H1 (cell line): ENCODE measurements at regions not wholly inside any gene's neighbourhood (a gene's known extent, or its start where the extent isn't known, plus 50 kb on each side); places are given as distances from the start of the nearest gene placed in this dataset.

Source experiments
- CTCF ChIP-seq, 3 experiments: IDR thresholded peaks; 1 replicate in 2 of 3; 2 replicates in 1 of 3; pipeline versions ENCODE4 v1.5.1 to v1.6.1; 2011; ENCODE audit warnings: low read length in 3 of 3, mild to moderate bottlenecking in 3 of 3, inconsistent platforms in 2 of 3, low read depth in 1 of 3, moderate library complexity in 1 of 3; ENCODE audit not compliant: insufficient read depth in 1 of 3; ENCODE audit errors: control extremely low read depth in 1 of 3
- EGR1 ChIP-seq: IDR thresholded peaks from 2 replicates; pipeline ENCODE4 v1.6.1; 2011; ENCODE audit warnings: low read depth, low read length, borderline replicate concordance
- KDM1A ChIP-seq: fragments of 200-600, 300-600 bp; sonication (generic); IDR thresholded peaks from 2 replicates; pipeline ENCODE4 v1.7.1; 2016; ENCODE audit warnings: mild to moderate bottlenecking, low read length, borderline replicate concordance
- KDM5A ChIP-seq: fragments of 200-600 bp; IDR thresholded peaks from 2 replicates; pipeline ENCODE4 v1.7.1; 2012; ENCODE audit warnings: mild to moderate bottlenecking, low read length, inconsistent platforms, mixed read lengths
- MAX ChIP-seq: IDR thresholded peaks from 2 replicates; pipeline ENCODE4 v1.6.1; 2012; ENCODE audit warnings: inconsistent platforms
- NRF1 ChIP-seq: IDR thresholded peaks from 2 replicates; pipeline ENCODE4 v1.6.1; 2011; ENCODE audit warnings: mild to moderate bottlenecking, low read depth, low read length, improper control_type of control experiment
- POLR2A ChIP-seq, 2 experiments: IDR thresholded peaks; 1 replicate in 1 of 2; 2 replicates in 1 of 2; pipeline ENCODE4 v1.6.1; 2011; ENCODE audit warnings: low read depth in 2 of 2, low read length in 2 of 2, mild to moderate bottlenecking in 2 of 2; ENCODE audit errors: control extremely low read depth in 1 of 2
- POLR2AphosphoS5 ChIP-seq: IDR thresholded peaks from 2 replicates; pipeline ENCODE4 v1.6.1; 2011; ENCODE audit warnings: low read depth, low read length
- RFX5 ChIP-seq: IDR thresholded peaks from 2 replicates; pipeline ENCODE4 v1.6.1; 2011; ENCODE audit warnings: low read depth, low read length, improper control_type of control experiment, borderline replicate concordance

GRCh38 chr15:36313021-36313420 lies 266.4 kb upstream of the CDIN1 start:
- TF ChIP-seq CTCF (IDR thresholded peaks at IDR 0.05; ENCODE audit: control extremely low read depth in 1 of 3, insufficient read depth in 1 of 3, low read depth in 1 of 3, low read length in 3 of 3) (no peak), KDM1A (no peak), EGR1 (no peak), RFX5 (no peak), NRF1 (no peak), POLR2AphosphoS5 (no peak), POLR2A (IDR thresholded peaks at IDR 0.05; ENCODE audit: control extremely low read depth in 1 of 2, low read depth in 2 of 2, low read length in 2 of 2) (no peak), MAX (no peak), KDM5A (no peak)
